DND-41 (cell line): ENCODE measurements at regions not wholly inside any gene's neighbourhood (a gene's known extent, or its start where the extent isn't known, plus 50 kb on each side); places are given as distances from the start of the nearest gene placed in this dataset.

Source experiments
- ATAC-seq: fragments of 200-7000 bp; cut with Tn5 transposase; 3 replicates; pipeline ENCODE4 v1.9.1; 2021; ENCODE audit warnings: low read depth; ENCODE audit not compliant: insufficient read depth
- DNase-seq: peaks from one replicate; pipeline ENCODE4 v3.0.0-alpha.2; 2020
- H2AFZ ChIP-seq: 2 replicates; pipeline ENCODE4 v1.6.0; 2012; ENCODE audit warnings: low read depth, low read length
- H3K27ac ChIP-seq: 2 replicates; pipeline ENCODE4 v1.5.1; 2012; ENCODE audit warnings: low read length, inconsistent platforms
- H3K27me3 ChIP-seq: fragments of 200-600 bp; sonication (generic); 2 replicates; pipeline ENCODE4 v1.6.0; 2012; ENCODE audit warnings: low read length, mild to moderate bottlenecking, inconsistent platforms; ENCODE audit not compliant: insufficient read depth, poor library complexity
- H3K36me3 ChIP-seq: 2 replicates; pipeline ENCODE4 v1.5.1; 2012; ENCODE audit warnings: low read length, inconsistent platforms; ENCODE audit not compliant: insufficient read depth
- H3K4me1 ChIP-seq: 2 replicates; pipeline ENCODE4 v1.5.1; 2012; ENCODE audit warnings: mild to moderate bottlenecking, low read length; ENCODE audit not compliant: insufficient read depth
- H3K4me2 ChIP-seq: 2 replicates; pipeline ENCODE4 v1.6.0; 2012; ENCODE audit warnings: mild to moderate bottlenecking, moderate library complexity, low read length, inconsistent platforms; ENCODE audit not compliant: insufficient read depth
- H3K4me3 ChIP-seq, 2 experiments: fragments of 200-600 bp in 1 of 2; shearing (Covaris generic) in 1 of 2; 2 replicates each; pipeline ENCODE4 v1.5.1; 2012 to 2016; ENCODE audit warnings: inconsistent platforms in 2 of 2, low read length in 2 of 2, mild to moderate bottlenecking in 2 of 2, low read depth in 1 of 2, moderate library complexity in 1 of 2
- H3K79me2 ChIP-seq: 2 replicates; pipeline ENCODE4 v1.6.0; 2012; ENCODE audit warnings: low read length, inconsistent platforms; ENCODE audit not compliant: insufficient read depth
- H3K9ac ChIP-seq: 2 replicates; pipeline ENCODE4 v1.6.0; 2012; ENCODE audit warnings: low read depth, mild to moderate bottlenecking, inconsistent platforms, low read length, moderate library complexity
- H3K9me3 ChIP-seq: 2 replicates; pipeline ENCODE4 v1.5.1; 2012; ENCODE audit warnings: low read length, moderate library complexity, mild to moderate bottlenecking, inconsistent platforms; ENCODE audit not compliant: insufficient read depth, severe bottlenecking
- H4K20me1 ChIP-seq: 2 replicates; pipeline ENCODE4 v1.6.0; 2012; ENCODE audit warnings: low read length; ENCODE audit not compliant: insufficient read depth
- EZH2 ChIP-seq: IDR thresholded peaks from 3 replicates; pipeline ENCODE4 v1.6.1; 2012; ENCODE audit warnings: borderline replicate concordance, low read depth, mild to moderate bottlenecking, moderate library complexity, low read length, inconsistent platforms; ENCODE audit not compliant: severe bottlenecking
- TF ChIP-seq, protein P1 (sequence below): IDR thresholded peaks from 2 replicates; pipeline ENCODE4 v1.5.1; 2012; ENCODE audit warnings: borderline replicate concordance, low read length, moderate library complexity, mild to moderate bottlenecking; ENCODE audit not compliant: poor library complexity, severe bottlenecking; ENCODE audit errors: extremely low read depth

DNA sequence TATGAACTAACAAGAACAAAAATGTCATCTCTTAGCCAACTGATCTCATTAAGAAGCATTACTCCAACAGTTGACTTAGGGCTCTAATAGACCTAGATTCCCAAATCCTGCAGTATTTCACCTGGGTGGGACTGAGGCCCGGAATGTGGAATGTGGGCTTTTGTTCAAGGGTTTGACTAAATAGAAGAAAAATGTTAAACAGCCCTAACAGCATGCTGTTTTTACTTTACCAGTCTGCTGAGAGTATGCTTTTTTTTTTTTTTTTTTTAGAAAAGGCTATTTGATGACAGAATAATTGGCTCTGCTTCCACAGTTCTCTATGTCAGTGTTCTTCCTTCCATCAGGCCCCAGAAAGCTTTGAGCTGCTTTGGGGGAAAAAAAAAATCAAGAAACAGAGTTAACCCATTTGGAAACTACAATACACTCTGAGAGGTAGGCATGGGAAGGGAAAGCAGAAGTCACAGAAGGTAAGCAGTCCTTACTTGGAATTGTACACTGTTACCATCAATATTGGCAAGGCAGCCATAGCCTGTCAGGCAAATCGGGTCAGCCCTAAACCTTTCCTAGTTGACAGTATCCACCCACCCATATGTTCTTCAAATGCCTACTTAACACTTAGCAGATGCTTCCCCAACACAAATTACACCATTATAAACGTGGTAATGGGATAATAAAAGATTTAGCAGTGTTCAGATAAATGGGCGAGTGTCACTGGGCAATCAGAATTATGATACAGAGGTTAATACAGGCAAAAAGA lies 224.2 kb downstream of the CNTN3 start:
- Histone ChIP-seq H3K9me3 (no peaks in the 10 kb centered on the region), H3K9ac (no peak overlapping the region), H3K27me3 (no peaks in the 10 kb centered on the region), H4K20me1 (no peaks in the 10 kb centered on the region), H3K4me2 (no peak overlapping the region), H3K4me3 (no peak overlapping the region), H3K36me3 (no peaks in the 10 kb centered on the region), H2AFZ (no peak overlapping the region), H3K27ac (no peak overlapping the region), H3K79me2 (no peaks in the 10 kb centered on the region), H3K4me1 (no peaks in the 10 kb centered on the region)
- TF ChIP-seq EZH2: no peak
- TF ChIP-seq, protein P1, sequence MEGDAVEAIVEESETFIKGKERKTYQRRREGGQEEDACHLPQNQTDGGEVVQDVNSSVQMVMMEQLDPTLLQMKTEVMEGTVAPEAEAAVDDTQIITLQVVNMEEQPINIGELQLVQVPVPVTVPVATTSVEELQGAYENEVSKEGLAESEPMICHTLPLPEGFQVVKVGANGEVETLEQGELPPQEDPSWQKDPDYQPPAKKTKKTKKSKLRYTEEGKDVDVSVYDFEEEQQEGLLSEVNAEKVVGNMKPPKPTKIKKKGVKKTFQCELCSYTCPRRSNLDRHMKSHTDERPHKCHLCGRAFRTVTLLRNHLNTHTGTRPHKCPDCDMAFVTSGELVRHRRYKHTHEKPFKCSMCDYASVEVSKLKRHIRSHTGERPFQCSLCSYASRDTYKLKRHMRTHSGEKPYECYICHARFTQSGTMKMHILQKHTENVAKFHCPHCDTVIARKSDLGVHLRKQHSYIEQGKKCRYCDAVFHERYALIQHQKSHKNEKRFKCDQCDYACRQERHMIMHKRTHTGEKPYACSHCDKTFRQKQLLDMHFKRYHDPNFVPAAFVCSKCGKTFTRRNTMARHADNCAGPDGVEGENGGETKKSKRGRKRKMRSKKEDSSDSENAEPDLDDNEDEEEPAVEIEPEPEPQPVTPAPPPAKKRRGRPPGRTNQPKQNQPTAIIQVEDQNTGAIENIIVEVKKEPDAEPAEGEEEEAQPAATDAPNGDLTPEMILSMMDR: no peak
- DNase-seq: no peak
- no peak for ATAC-seq

DNA sequence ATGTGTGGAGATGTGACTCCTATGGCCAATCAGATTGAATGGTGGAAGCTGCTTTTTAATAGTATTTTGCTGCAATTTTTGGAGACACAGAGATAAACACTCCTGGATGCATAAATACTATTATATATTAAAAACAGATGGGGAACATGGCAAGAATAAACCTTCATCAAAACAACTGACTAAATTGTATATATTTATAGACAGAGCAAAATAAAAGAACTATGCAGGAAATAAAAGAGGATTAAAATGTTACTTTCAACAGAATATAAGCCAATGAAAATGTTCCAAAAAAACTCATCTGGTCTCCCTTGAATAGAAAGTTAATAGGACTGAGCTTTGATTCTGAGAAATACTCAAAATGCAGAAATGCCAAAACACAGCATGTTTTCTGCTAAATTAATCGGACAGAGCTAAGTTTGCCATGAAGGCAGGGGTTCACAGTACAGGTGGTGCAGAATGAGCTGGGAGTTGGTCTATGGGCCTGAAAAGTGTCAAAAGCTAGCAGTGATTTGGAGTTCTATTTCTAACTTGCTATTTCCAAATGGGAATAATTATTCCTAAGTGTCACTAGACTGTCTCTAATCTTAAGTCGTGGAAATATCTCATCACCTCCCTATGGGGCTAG lies 227.2 kb downstream of the CNTN3 start:
- Histone ChIP-seq H3K9me3 (no peaks in the 10 kb centered on the region), H3K4me1 (no peaks in the 10 kb centered on the region), H3K27me3 (no peaks in the 10 kb centered on the region), H2AFZ (no peak overlapping the region), H3K4me3 (no peak overlapping the region), H3K36me3 (no peaks in the 10 kb centered on the region), H3K79me2 (no peaks in the 10 kb centered on the region), H3K27ac (no peak overlapping the region), H3K4me2 (no peak overlapping the region), H3K9ac (no peak overlapping the region), H4K20me1 (no peaks in the 10 kb centered on the region)
- no peak for ATAC-seq
- TF ChIP-seq, protein P1: no peak
- no peak for TF ChIP-seq EZH2
- DNase-seq: no peak

DNA sequence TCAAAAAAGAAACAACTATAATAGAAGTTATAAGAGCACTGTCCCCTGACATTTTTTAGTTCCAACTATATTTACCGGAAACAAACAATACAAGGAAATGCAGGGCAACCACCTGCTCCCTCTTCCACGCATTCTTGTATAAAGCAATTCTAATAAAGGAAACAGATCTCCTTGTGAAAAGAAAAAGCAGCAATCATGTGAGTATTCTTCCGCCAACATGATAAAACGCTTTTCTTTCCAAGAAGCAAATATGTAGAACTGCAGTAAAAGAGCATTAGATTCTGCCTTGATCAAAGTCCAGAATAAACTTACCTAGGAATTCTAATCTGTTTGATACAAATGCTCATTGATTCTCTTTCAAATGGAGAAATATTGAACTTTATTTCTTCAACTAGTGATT lies 230.3 kb downstream of the CNTN3 start:
- Histone ChIP-seq H3K4me1 (no peaks in the 10 kb centered on the region), H2AFZ (no peak overlapping the region), H3K27me3 (no peaks in the 10 kb centered on the region), H4K20me1 (no peaks in the 10 kb centered on the region), H3K9ac (no peak overlapping the region), H3K9me3 (no peaks in the 10 kb centered on the region), H3K27ac (no peak overlapping the region), H3K36me3 (no peaks in the 10 kb centered on the region), H3K4me2 (no peak overlapping the region), H3K79me2 (no peaks in the 10 kb centered on the region), H3K4me3 (no peak overlapping the region)
- TF ChIP-seq, protein P1: no peak
- no peak for TF ChIP-seq EZH2
- DNase-seq: no peak
- no peak for ATAC-seq
